ENCODE measurements at regions not wholly inside any gene's neighbourhood (a gene's known extent, or its start where the extent isn't known, plus 50 kb on each side); places are given as distances from the start of the nearest gene placed in this dataset.
"Not testable (repeated sequence)": the region's sequence is repeated elsewhere in the genome, so short reads cannot be mapped to it uniquely, and the experiment has no call there.

GRCh38 chr20:29308956-29309355 lies 1948.5 kb upstream of the DEFB115 start:
- peaks cover 96 to 97% of the 10 kb centered on the region in 2 experiments for H3K9me3 Mint-ChIP-seq

GRCh38 chr20:29309481-29309880 lies 1948.0 kb upstream of the DEFB115 start:
- WGBS (ENCODE audit: extremely low coverage, insufficient read length, low lambda C conversion rate), result no CpG with 5 or more reads among the region's 17 CpGs
- not testable (repeated sequence) for H4K8ac ChIP-seq (replicated peaks; ENCODE audit: insufficient read length, low read depth, low read length); H2BK20ac ChIP-seq (ENCODE audit: low read depth, low read length, poor library complexity, severe bottlenecking); H2BK120ac ChIP-seq (ENCODE audit: low read depth, low read length, poor library complexity, severe bottlenecking); H3K4me3 Mint-ChIP-seq; H4K20me1 ChIP-seq (ENCODE audit: control insufficient read depth, insufficient read depth, insufficient read length); H2AFZ ChIP-seq (ENCODE audit: low read length); H3K27me3 ChIP-seq (ENCODE audit: insufficient read depth, low read length); H3K4me1 ChIP-seq (ENCODE audit: insufficient read depth, low read length); H3K14ac ChIP-seq (ENCODE audit: insufficient read depth, low read length); H2AK5ac ChIP-seq (ENCODE audit: insufficient read length, low read length); H4K91ac ChIP-seq (ENCODE audit: insufficient read length, low read depth, low read length); H3K4ac ChIP-seq (ENCODE audit: low read depth, low read length); H3T11ph ChIP-seq (ENCODE audit: low read length); H3K18ac ChIP-seq (ENCODE audit: insufficient read length, low read depth, low read length); H2BK5ac ChIP-seq (ENCODE audit: insufficient read length, low read length); H3K56ac ChIP-seq (ENCODE audit: insufficient read length, low read depth, low read length); H2BK15ac ChIP-seq (ENCODE audit: low read depth, low read length); H3K4me2 ChIP-seq (ENCODE audit: insufficient read depth, insufficient read length, low read length); H3K23me2 ChIP-seq (ENCODE audit: insufficient read length, low read depth, low read length, poor library complexity, severe bottlenecking); H4K5ac ChIP-seq (ENCODE audit: insufficient read length, low read depth, low read length); H3K27ac Mint-ChIP-seq; H3K4me1 Mint-ChIP-seq; H3K79me1 ChIP-seq (ENCODE audit: insufficient read depth, low read depth, low read length, poor library complexity, severe bottlenecking); DNase-seq; H3K23ac ChIP-seq (ENCODE audit: insufficient read length, low read depth, low read length); H3K27ac ChIP-seq (ENCODE audit: insufficient read length, low read depth, low read length); H2BK12ac ChIP-seq (ENCODE audit: insufficient read length, low read depth, low read length); H3K79me2 ChIP-seq (ENCODE audit: insufficient read depth, low read length); H3K9ac ChIP-seq (ENCODE audit: extremely low read depth, insufficient read length, low read length)
- H3K9me3 Mint-ChIP-seq, result peaks cover 96 to 97% of the 10 kb centered on the region in 2 experiments
- H3K36me3 Mint-ChIP-seq (ENCODE audit: insufficient read depth in 1 of 3, low read depth in 3 of 3), result peaks cover 49 to 51% (median 51%) of the 10 kb centered on the region in 3 experiments
- peaks cover 24% of the 10 kb centered on the region for H3K27me3 Mint-ChIP-seq (ENCODE audit: low read depth)
- peaks cover 51% of the 10 kb centered on the region for H3K9me3 ChIP-seq (ENCODE audit: control insufficient read depth, low read depth, low read length)

More at GRCh38 chr20:29308956-29309355, 1948.5 kb upstream of the DEFB115 start:
- H3K23ac ChIP-seq (ENCODE audit: insufficient read length, low read depth, low read length); H2AFZ ChIP-seq (ENCODE audit: low read length); H3K18ac ChIP-seq (ENCODE audit: insufficient read length, low read depth, low read length); H3K23me2 ChIP-seq (ENCODE audit: insufficient read length, low read depth, low read length, poor library complexity, severe bottlenecking); H3K27ac Mint-ChIP-seq; H3K4ac ChIP-seq (ENCODE audit: low read depth, low read length); H3K9ac ChIP-seq (ENCODE audit: extremely low read depth, insufficient read length, low read length); H4K20me1 ChIP-seq (ENCODE audit: control insufficient read depth, insufficient read depth, insufficient read length); H3K4me1 Mint-ChIP-seq; H3K27ac ChIP-seq (ENCODE audit: insufficient read length, low read depth, low read length); H3K56ac ChIP-seq (ENCODE audit: insufficient read length, low read depth, low read length); H4K91ac ChIP-seq (ENCODE audit: insufficient read length, low read depth, low read length); H3K27me3 ChIP-seq (ENCODE audit: insufficient read depth, low read length); H3T11ph ChIP-seq (ENCODE audit: low read length); H2BK120ac ChIP-seq (ENCODE audit: low read depth, low read length, poor library complexity, severe bottlenecking); H3K4me2 ChIP-seq (ENCODE audit: insufficient read depth, insufficient read length, low read length); H3K4me1 ChIP-seq (ENCODE audit: insufficient read depth, low read length); H3K79me1 ChIP-seq (ENCODE audit: insufficient read depth, low read depth, low read length, poor library complexity, severe bottlenecking); H3K79me2 ChIP-seq (ENCODE audit: insufficient read depth, low read length); H2BK5ac ChIP-seq (ENCODE audit: insufficient read length, low read length); H3K4me3 Mint-ChIP-seq; H3K14ac ChIP-seq (ENCODE audit: insufficient read depth, low read length); H4K5ac ChIP-seq (ENCODE audit: insufficient read length, low read depth, low read length); H4K8ac ChIP-seq (replicated peaks; ENCODE audit: insufficient read length, low read depth, low read length); H2BK12ac ChIP-seq (ENCODE audit: insufficient read length, low read depth, low read length); H2BK20ac ChIP-seq (ENCODE audit: low read depth, low read length, poor library complexity, severe bottlenecking); H2BK15ac ChIP-seq (ENCODE audit: low read depth, low read length); H2AK5ac ChIP-seq (ENCODE audit: insufficient read length, low read length); DNase-seq: not testable (repeated sequence)
- H3K27me3 Mint-ChIP-seq (ENCODE audit: low read depth), result peaks cover 24% of the 10 kb centered on the region
- H3K9me3 ChIP-seq (ENCODE audit: control insufficient read depth, low read depth, low read length), result peaks cover 51% of the 10 kb centered on the region
- peaks cover 47 to 48% (median 47%) of the 10 kb centered on the region in 3 experiments for H3K36me3 Mint-ChIP-seq (ENCODE audit: insufficient read depth in 1 of 3, low read depth in 3 of 3)

Measured in H9 (cell line).